BLaER1 (cell line): ENCODE measurements at regions not wholly inside any gene's neighbourhood (a gene's known extent, or its start where the extent isn't known, plus 50 kb on each side); places are given as distances from the start of the nearest gene placed in this dataset.

Source experiments
- H3K27ac ChIP-seq: shearing (Covaris generic); formaldehyde crosslinking; 2 replicates; pipeline ENCODE4 v1.8.1; 2022
- H3K27me3 ChIP-seq: shearing (Covaris generic); formaldehyde crosslinking; 2 replicates; pipeline ENCODE4 v1.8.1; 2022
- H3K36me3 ChIP-seq: shearing (Covaris generic); formaldehyde crosslinking; 2 replicates; pipeline ENCODE4 v1.8.1; 2022
- H3K4me1 ChIP-seq: shearing (Covaris generic); formaldehyde crosslinking; 2 replicates; pipeline ENCODE4 v1.8.1; 2022
- H3K4me2 ChIP-seq: shearing (Covaris generic); formaldehyde crosslinking; 2 replicates; pipeline ENCODE4 v1.8.1; 2022
- H3K4me3 ChIP-seq: shearing (Covaris generic); formaldehyde crosslinking; 2 replicates; pipeline ENCODE4 v1.8.1; 2022
- H3K9ac ChIP-seq: shearing (Covaris generic); formaldehyde crosslinking; 2 replicates; pipeline ENCODE4 v1.8.1; 2022
- H3K9me3 ChIP-seq: shearing (Covaris generic); formaldehyde crosslinking; 2 replicates; pipeline ENCODE4 v1.8.1; 2022
- H4K20me1 ChIP-seq: shearing (Covaris generic); formaldehyde crosslinking; 2 replicates; pipeline ENCODE4 v1.8.1; 2022
- Cebpa-rat ChIP-seq: shearing (Covaris generic); IDR thresholded peaks from 2 replicates; pipeline ENCODE4 v1.8.1; 2022

GRCh38 chr2:205857520-205858237 is 175.4 kb downstream of the NRP2 start:
- Histone ChIP-seq H4K20me1 (no peaks in the 10 kb centered on the region), H3K9me3 (0 out of 2 replicates have a peak, but pooled peaks cover 3% of the 10 kb centered on the region), H3K4me2 (no peak overlapping the region)

DNA sequence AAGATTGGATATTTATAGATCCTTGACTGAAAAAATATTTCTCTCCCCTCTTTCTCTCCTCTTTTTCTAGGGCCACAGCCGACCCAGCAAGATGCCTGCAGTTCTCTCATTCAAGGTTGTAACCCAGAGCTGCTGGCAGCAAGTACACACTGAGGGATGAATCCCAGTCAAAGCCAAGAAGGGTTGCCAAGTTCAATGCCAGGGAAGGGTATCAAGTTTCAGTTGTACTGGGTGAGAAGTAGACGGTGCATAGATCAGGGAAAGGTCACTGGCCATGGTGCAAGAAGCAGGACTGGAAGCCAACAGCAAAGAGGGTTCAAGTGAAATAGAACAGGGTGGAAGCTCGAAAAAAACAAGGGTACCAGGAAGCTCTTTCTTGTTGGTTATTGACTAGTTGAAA is 170.2 kb downstream of the NRP2 start:
- Histone ChIP-seq H3K27me3 (no peaks in the 10 kb centered on the region), H3K36me3 (no peaks in the 10 kb centered on the region), H3K4me1 (no peaks in the 10 kb centered on the region), H4K20me1 (no peaks in the 10 kb centered on the region), H3K27ac (no peak overlapping the region), H3K4me2 (no peak overlapping the region), H3K9ac (no peak overlapping the region), H3K9me3 (0 out of 2 replicates have a peak, but pooled peaks cover 3% of the 10 kb centered on the region), H3K4me3 (no peak overlapping the region)
- no peak for TF ChIP-seq Cebpa-rat

More at GRCh38 chr2:205857520-205858237, 175.4 kb downstream of the NRP2 start:
- no peaks in the 10 kb centered on the region for H3K36me3 ChIP-seq
- H3K4me3 ChIP-seq: no peak overlapping the region
- no peaks in the 10 kb centered on the region for H3K27me3 ChIP-seq
- no peak overlapping the region for H3K9ac ChIP-seq
- no peak for TF ChIP-seq Cebpa-rat
- no peaks in the 10 kb centered on the region for H3K4me1 ChIP-seq
- H3K27ac ChIP-seq: no peak overlapping the region

DNA sequence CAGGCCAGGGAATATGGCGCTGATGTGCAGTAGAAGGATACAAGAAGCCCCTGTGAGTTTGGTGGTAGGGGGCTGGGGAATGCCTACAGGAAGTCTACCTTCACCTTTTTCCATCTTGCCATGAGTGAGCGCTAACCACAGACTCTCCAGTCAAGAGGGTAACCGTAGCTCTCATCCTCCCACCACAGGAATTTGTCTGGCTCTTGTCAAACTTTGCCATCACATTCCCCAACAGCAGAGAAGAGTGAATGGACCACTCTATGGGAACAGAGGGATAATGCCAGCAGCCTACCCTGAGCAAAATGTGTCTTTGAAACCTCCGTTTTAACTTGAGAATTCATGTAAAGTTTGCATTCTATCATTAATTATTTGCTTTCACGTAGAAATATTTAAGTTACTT is 168.3 kb downstream of the NRP2 start:
- Histone ChIP-seq H3K4me3 (no peak overlapping the region), H3K27me3 (no peaks in the 10 kb centered on the region), H3K27ac (no peak overlapping the region), H4K20me1 (no peaks in the 10 kb centered on the region), H3K4me2 (no peak overlapping the region), H3K9me3 (0 out of 2 replicates have a peak, but pooled peaks cover 3% of the 10 kb centered on the region), H3K4me1 (no peaks in the 10 kb centered on the region), H3K36me3 (no peaks in the 10 kb centered on the region), H3K9ac (no peak overlapping the region)
- TF ChIP-seq Cebpa-rat: no peak

- no peak overlapping the region for H3K27ac ChIP-seq
- H3K9ac ChIP-seq: no peak overlapping the region
- no peaks in the 10 kb centered on the region for H4K20me1 ChIP-seq
- no peaks in the 10 kb centered on the region for H3K27me3 ChIP-seq
- H3K4me2 ChIP-seq: no peak overlapping the region
- no peaks in the 10 kb centered on the region for H3K4me1 ChIP-seq
- H3K36me3 ChIP-seq: no peaks in the 10 kb centered on the region
- TF ChIP-seq Cebpa-rat: no peak
- no peak overlapping the region for H3K4me3 ChIP-seq
- 0 out of 2 replicates have a peak, but pooled peaks cover 3% of the 10 kb centered on the region for H3K9me3 ChIP-seq
Measured at GRCh38 chr2:205850132-205850531, 167.8 kb downstream of the NRP2 start.

DNA sequence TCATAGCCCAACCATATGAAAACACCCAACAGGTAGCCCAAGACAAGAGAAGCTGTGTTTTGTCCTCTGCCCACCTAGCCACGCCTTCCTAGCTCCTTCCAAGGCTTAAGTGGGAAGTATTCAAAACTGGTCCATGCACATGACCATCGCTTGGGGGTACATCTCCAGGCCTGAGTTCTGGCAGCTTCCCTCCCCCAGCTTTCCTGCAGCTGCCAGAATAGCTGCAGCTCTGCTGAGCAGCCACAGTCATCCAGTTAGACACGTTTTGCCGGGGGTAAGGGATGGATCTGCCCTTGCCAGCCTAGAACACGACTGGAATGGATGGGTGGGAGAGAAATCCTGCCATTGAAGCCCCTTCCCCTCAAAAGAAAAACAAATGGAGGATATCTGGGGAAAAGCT is 166.8 kb downstream of the NRP2 start:
- no peaks in the 10 kb centered on the region for H3K27me3 ChIP-seq

DNA sequence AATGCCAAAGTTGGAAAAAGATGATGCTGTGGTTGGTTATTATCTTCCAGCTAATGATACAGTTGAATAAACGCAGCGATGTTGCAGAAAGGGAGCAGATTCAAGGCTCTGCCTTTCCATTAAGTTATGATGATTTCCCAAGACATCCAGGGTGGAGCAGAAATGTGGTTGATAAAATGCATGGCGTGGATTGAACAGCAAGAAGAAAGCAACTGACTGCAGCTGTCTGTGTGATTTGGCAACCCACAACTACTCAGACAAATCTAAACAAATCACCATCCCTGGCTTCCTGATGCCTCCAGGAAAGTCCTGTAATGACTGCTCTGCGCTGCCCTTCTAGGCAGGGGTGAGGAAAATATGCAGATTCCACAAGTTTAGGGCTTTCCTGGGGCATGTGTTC is 166.3 kb downstream of the NRP2 start:
- no peak overlapping the region for H3K9ac ChIP-seq
- no peak overlapping the region for H3K27ac ChIP-seq
- no peaks in the 10 kb centered on the region for H3K4me1 ChIP-seq
- H4K20me1 ChIP-seq: no peaks in the 10 kb centered on the region
- no peaks in the 10 kb centered on the region for H3K36me3 ChIP-seq
- no peaks in the 10 kb centered on the region for H3K27me3 ChIP-seq
- no peaks in the 10 kb centered on the region for H3K9me3 ChIP-seq
- no peak overlapping the region for H3K4me2 ChIP-seq
- no peak for TF ChIP-seq Cebpa-rat
- no peak overlapping the region for H3K4me3 ChIP-seq

More for the DNA sequence above, 166.8 kb downstream of the NRP2 start:
- Histone ChIP-seq H3K9ac (no peak overlapping the region), H3K9me3 (no peaks in the 10 kb centered on the region), H3K36me3 (no peaks in the 10 kb centered on the region), H3K4me3 (no peak overlapping the region), H3K27ac (no peak overlapping the region), H4K20me1 (no peaks in the 10 kb centered on the region), H3K4me2 (no peak overlapping the region), H3K4me1 (no peaks in the 10 kb centered on the region)
- no peak for TF ChIP-seq Cebpa-rat
